Epidermal melanocyte (primary cell): ENCODE measurements at regions not wholly inside any gene's neighbourhood (a gene's known extent, or its start where the extent isn't known, plus 50 kb on each side); places are given as distances from the start of the nearest gene placed in this dataset.
"Not testable (repeated sequence)": the region's sequence is repeated elsewhere in the genome, so short reads cannot be mapped to it uniquely, and the experiment has no call there.

Experiments used
- DNase-seq: peaks from one replicate; pipeline ENCODE4 v3.0.0; 2011; ENCODE audit warnings: low spot score; ENCODE audit not compliant: insufficient read length

GRCh38 chr2:83972128-83972527, 487.0 kb downstream of the SUCLG1 start:
- no peak for DNase-seq

- no peak for DNase-seq
Observed at GRCh38 chr2:83971547-83971946, 487.5 kb downstream of the SUCLG1 start.

- DNase-seq, result no peak
Observed at GRCh38 chr2:83970217-83970929, 488.7 kb downstream of the SUCLG1 start.

GRCh38 chr2:83969085-83969484, 490.0 kb downstream of the SUCLG1 start:
- DNase-seq, result no peak

- DNase-seq, result no peak
Observed at GRCh38 chr2:83967854-83968253, 491.2 kb downstream of the SUCLG1 start.

GRCh38 chr2:83966946-83967345, 492.1 kb downstream of the SUCLG1 start:
- not testable (repeated sequence) for DNase-seq

- DNase-seq, result no peak
Observed at GRCh38 chr2:83961512-83961911, 497.6 kb downstream of the SUCLG1 start.

- no peak for DNase-seq
Observed at GRCh38 chr2:83960371-83960770, 498.7 kb downstream of the SUCLG1 start.

GRCh38 chr2:83959266-83959665, 499.8 kb downstream of the SUCLG1 start:
- no peak for DNase-seq

- DNase-seq, result no peak
Observed at GRCh38 chr2:83956991-83957390, 502.1 kb downstream of the SUCLG1 start.

GRCh38 chr2:83953697-83954096, 505.4 kb downstream of the SUCLG1 start:
- no peak for DNase-seq

- DNase-seq, result no peak
Observed at GRCh38 chr2:83951378-83951947, 507.6 kb downstream of the SUCLG1 start.

GRCh38 chr2:83949361-83949760, 509.7 kb downstream of the SUCLG1 start:
- DNase-seq, result no peak

GRCh38 chr2:83944191-83944590, 514.9 kb downstream of the SUCLG1 start:
- DNase-seq, result no peak

GRCh38 chr2:83943265-83943664, 515.8 kb downstream of the SUCLG1 start:
- DNase-seq, result no peak

GRCh38 chr2:83941886-83942285, 517.2 kb downstream of the SUCLG1 start:
- no peak for DNase-seq

- no peak for DNase-seq
Observed at GRCh38 chr2:83933749-83934148, 525.3 kb downstream of the SUCLG1 start.

- no peak for DNase-seq
Observed at GRCh38 chr2:83923531-83923930, 535.5 kb downstream of the SUCLG1 start.

GRCh38 chr2:83916559-83916958, 542.5 kb downstream of the SUCLG1 start:
- no peak for DNase-seq

- no peak for DNase-seq
Observed at GRCh38 chr2:83915381-83915780, 543.7 kb downstream of the SUCLG1 start.

GRCh38 chr2:83908750-83909149, 550.3 kb downstream of the SUCLG1 start:
- DNase-seq, result no peak

- DNase-seq, result no peak
Observed at GRCh38 chr2:83901317-83901716, 557.8 kb downstream of the SUCLG1 start.

GRCh38 chr2:83900862-83901261, 558.2 kb downstream of the SUCLG1 start:
- DNase-seq, result no peak
